Ishikawa (cell line): ENCODE measurements at regions not wholly inside any gene's neighbourhood (a gene's known extent, or its start where the extent isn't known, plus 50 kb on each side); places are given as distances from the start of the nearest gene placed in this dataset.

Source experiments
- CREB1 ChIP-seq: IDR thresholded peaks from 2 replicates; pipeline ENCODE4 v1.6.1; 2012; ENCODE audit warnings: low read depth
- EGR1 ChIP-seq: IDR thresholded peaks from 2 replicates; pipeline ENCODE4 v1.6.1; 2012
- EP300 ChIP-seq: IDR thresholded peaks from 2 replicates; pipeline ENCODE4 v1.6.1; 2012; ENCODE audit warnings: borderline replicate concordance
- FOXM1 ChIP-seq: IDR thresholded peaks from 2 replicates; pipeline ENCODE4 v1.6.1; 2012; ENCODE audit warnings: low read depth, borderline replicate concordance
- NFIC ChIP-seq: IDR thresholded peaks from 2 replicates; pipeline ENCODE4 v1.6.1; 2012
- RAD21 ChIP-seq: IDR thresholded peaks from 2 replicates; pipeline ENCODE4 v1.6.1; 2012; ENCODE audit warnings: low read depth
- REST ChIP-seq: IDR thresholded peaks from 2 replicates; pipeline ENCODE4 v1.6.1; 2012; ENCODE audit warnings: low read depth, mild to moderate bottlenecking
- TCF12 ChIP-seq: IDR thresholded peaks from 2 replicates; pipeline ENCODE4 v1.6.1; 2012; ENCODE audit warnings: low read depth
- TEAD4 ChIP-seq: IDR thresholded peaks from 2 replicates; pipeline ENCODE4 v1.6.1; 2012
- YY1 ChIP-seq: IDR thresholded peaks from 2 replicates; pipeline ENCODE4 v1.6.1; 2012; ENCODE audit warnings: low read depth
- TF ChIP-seq, protein P1 (sequence below): IDR thresholded peaks from 2 replicates; pipeline ENCODE4 v1.6.1; 2012

DNA sequence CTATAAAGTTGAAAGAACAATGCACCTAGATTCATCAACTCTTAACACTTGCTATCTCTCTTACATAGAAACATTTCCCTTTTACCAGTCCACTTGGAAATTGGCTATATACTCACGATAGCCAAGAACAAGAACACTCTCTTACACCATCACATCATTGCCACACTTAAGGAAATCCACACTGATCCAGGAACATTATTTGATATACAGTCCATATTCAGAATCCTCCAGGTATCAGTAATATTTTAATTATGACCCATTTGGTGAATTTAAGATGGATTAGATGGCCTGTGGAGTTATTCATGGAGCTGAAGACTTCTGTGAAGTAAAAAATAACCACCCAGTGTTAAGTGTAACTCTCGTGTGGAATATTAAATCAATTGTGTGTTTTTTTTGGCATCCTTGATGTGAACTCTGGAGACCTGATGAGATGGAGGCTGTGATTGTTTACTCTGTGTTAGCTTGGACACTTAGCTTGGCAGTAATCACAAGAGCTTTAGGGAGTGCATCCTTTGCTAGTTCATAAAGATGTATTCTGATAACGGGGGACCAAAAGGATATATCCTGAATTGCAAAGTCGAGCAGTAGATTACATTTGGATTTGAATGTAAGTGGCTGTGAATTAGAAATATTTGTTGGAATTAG is 52.0 kb upstream of the ABL1 start:
- TF ChIP-seq EP300: no peak

DNA sequence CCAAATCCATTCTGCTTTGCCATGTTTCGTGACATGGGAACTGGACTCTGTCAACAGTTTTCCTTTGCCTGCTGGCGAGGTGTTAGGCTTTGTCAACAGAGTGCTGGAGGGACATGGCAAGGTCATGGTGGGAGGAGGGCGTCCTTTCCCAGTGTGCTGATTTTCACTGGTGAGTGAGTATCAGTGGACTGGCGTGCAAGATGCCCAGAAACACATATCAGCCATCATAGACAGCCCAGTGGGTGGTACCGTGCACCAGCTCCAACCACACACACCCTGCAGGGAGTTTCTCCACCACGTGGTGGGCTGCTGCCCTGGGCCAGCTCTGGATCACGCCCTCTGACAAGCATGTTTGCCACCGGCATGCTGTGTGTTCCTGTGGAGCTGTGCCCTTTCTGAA is 50.0 kb upstream of the ABL1 start:
- no peak for TF ChIP-seq TCF12
- TF ChIP-seq TEAD4: no peak
- TF ChIP-seq YY1: no peak
- TF ChIP-seq EP300: no peak
- no peak for TF ChIP-seq FOXM1
- no peak for TF ChIP-seq NFIC
- TF ChIP-seq, protein P1, sequence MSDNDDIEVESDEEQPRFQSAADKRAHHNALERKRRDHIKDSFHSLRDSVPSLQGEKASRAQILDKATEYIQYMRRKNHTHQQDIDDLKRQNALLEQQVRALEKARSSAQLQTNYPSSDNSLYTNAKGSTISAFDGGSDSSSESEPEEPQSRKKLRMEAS: no peak
- TF ChIP-seq REST: no peak
- TF ChIP-seq EGR1: no peak
- TF ChIP-seq RAD21: no peak
- TF ChIP-seq CREB1: no peak
